Parathyroid adenoma (tissue), 2 donors: ENCODE measurements at regions not wholly inside any gene's neighbourhood (a gene's known extent, or its start where the extent isn't known, plus 50 kb on each side); places are given as distances from the start of the nearest gene placed in this dataset.
"Not testable (repeated sequence)": the region's sequence is repeated elsewhere in the genome, so short reads cannot be mapped to it uniquely, and the experiment has no call there.

Experiments
- H2AFZ ChIP-seq: fragments of 300-600 bp; sonication (generic); one replicate; pipeline ENCODE4 v1.7.0; 2017; ENCODE audit warnings: antibody characterized with exemption, mild to moderate bottlenecking
- H3K27ac ChIP-seq: fragments of 300-600 bp; sonication (generic); one replicate; pipeline ENCODE4 v1.7.0; 2017
- H3K27me3 ChIP-seq: fragments of 300-600 bp; sonication (generic); one replicate; pipeline ENCODE4 v1.7.0; 2017; ENCODE audit warnings: low read length; ENCODE audit not compliant: control insufficient read depth, insufficient read depth
- H3K36me3 ChIP-seq: fragments of 300-600 bp; sonication (generic); one replicate; pipeline ENCODE4 v1.7.0; 2017; ENCODE audit warnings: low read length; ENCODE audit not compliant: control insufficient read depth, insufficient read depth
- H3K4me1 ChIP-seq: fragments of 300-600 bp; sonication (generic); one replicate; pipeline ENCODE4 v1.7.0; 2017; ENCODE audit warnings: control low read depth
- H3K4me2 ChIP-seq: fragments of 300-600 bp; sonication (generic); one replicate; pipeline ENCODE4 v1.7.0; 2017; ENCODE audit warnings: low read length
- H3K4me3 ChIP-seq: fragments of 300-600 bp; sonication (generic); one replicate; pipeline ENCODE4 v1.7.0; 2017; ENCODE audit warnings: low read depth, low read length
- H3K79me2 ChIP-seq: fragments of 300-600 bp; sonication (generic); one replicate; pipeline ENCODE4 v1.7.0; 2017; ENCODE audit warnings: control low read depth
- H3K9ac ChIP-seq: fragments of 300-600 bp; sonication (generic); one replicate; pipeline ENCODE4 v1.7.0; 2017; ENCODE audit warnings: mild to moderate bottlenecking
- H3K9me3 ChIP-seq: fragments of 300-600 bp; sonication (generic); one replicate; pipeline ENCODE4 v1.7.0; 2017; ENCODE audit warnings: low read length; ENCODE audit not compliant: control insufficient read depth
- TF ChIP-seq, protein P1 (sequence below): fragments of 300-600 bp; sonication (generic); IDR thresholded peaks from one replicate; pipeline ENCODE4 v1.7.0; 2017; ENCODE audit warnings: antibody characterized with exemption, mild to moderate bottlenecking
- donor health status: primary hyperparathyroidism.

DNA sequence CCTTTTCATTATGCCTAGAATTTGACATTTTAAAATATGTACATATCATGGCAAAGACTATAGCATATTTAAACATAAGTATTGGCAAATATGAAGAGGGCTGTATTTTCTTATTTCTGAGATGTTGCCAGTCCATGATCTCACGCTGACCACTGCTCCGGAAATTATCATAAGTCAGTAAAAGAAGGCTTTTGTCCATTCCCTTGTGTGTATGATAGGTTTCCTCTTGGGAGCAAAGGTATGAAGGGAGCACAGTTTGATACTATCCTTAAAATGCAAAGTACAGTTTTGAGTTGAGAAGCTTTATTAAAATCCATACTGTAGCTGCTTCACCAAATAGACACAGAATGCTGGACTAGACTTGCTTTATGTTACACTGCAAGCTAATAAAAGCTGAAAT lies 52.6 kb upstream of the AGA start:
- no peak overlapping the region for H3K4me3 ChIP-seq

DNA sequence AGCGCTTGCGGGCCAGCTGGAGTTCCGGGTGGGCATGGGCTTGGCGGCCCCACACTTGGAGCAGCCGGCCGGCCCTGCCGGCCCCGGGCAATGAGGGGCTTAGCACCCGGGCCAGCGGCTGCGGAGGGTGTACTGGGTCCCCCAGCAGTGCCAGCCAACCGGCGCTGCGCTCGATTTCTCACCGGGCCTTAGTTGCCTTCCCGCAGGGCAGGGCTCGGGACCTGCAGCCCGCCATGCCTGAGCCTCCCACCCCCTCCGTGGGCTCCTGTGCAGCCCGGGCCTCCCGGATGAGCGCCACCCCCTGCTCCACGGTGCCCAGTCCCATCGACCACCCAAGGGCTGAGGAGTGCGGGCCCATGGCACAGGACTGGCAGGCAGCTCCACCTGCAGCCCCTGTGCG lies 53.4 kb upstream of the AGA start:
- H3K9ac ChIP-seq, H2AFZ ChIP-seq, H3K27me3 ChIP-seq, H3K27ac ChIP-seq, H3K9me3 ChIP-seq, H3K4me2 ChIP-seq, H3K4me1 ChIP-seq, H3K4me3 ChIP-seq, H3K79me2 ChIP-seq, H3K36me3 ChIP-seq: not testable (repeated sequence)

More for the DNA sequence above, 52.6 kb upstream of the AGA start:
- Histone ChIP-seq H3K36me3 (no peaks in the 10 kb centered on the region), H3K27ac (no peak overlapping the region), H3K4me2 (no peak overlapping the region), H3K27me3 (no peaks in the 10 kb centered on the region), H2AFZ (no peak overlapping the region), H3K9ac (no peak overlapping the region), H3K79me2 (no peaks in the 10 kb centered on the region), H3K4me1 (no peaks in the 10 kb centered on the region), H3K9me3 (no peaks in the 10 kb centered on the region)
- TF ChIP-seq, protein P1, sequence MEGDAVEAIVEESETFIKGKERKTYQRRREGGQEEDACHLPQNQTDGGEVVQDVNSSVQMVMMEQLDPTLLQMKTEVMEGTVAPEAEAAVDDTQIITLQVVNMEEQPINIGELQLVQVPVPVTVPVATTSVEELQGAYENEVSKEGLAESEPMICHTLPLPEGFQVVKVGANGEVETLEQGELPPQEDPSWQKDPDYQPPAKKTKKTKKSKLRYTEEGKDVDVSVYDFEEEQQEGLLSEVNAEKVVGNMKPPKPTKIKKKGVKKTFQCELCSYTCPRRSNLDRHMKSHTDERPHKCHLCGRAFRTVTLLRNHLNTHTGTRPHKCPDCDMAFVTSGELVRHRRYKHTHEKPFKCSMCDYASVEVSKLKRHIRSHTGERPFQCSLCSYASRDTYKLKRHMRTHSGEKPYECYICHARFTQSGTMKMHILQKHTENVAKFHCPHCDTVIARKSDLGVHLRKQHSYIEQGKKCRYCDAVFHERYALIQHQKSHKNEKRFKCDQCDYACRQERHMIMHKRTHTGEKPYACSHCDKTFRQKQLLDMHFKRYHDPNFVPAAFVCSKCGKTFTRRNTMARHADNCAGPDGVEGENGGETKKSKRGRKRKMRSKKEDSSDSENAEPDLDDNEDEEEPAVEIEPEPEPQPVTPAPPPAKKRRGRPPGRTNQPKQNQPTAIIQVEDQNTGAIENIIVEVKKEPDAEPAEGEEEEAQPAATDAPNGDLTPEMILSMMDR: no peak

DNA sequence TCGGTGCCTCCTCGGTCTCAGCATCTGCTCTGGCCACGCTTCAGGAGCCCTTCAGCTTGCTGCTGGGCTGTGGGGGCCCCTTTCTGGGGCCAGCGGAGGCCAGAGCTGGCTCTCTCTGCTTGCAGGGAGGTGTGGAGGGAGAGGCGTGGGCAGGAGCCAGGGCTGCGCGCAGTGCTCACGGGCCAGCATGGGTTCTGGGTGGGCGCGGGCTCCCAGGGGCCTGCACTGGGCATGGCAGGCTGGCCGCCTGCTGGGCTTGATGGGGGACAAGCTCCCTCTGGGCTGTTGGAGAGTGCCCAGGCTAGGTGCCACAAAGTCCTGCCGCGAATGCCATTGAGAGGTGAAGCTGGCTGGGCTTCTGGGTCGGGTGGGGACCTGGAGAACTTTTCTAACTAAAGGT lies 57.3 kb upstream of the AGA start:
- Histone ChIP-seq H3K9me3 (no peaks in the 10 kb centered on the region), H3K27ac (no peak overlapping the region), H2AFZ (no peak overlapping the region), H3K79me2 (no peaks in the 10 kb centered on the region), H3K27me3 (no peaks in the 10 kb centered on the region), H3K4me3 (no peak overlapping the region), H3K9ac (no peak overlapping the region), H3K4me2 (no peak overlapping the region), H3K36me3 (no peaks in the 10 kb centered on the region), H3K4me1 (no peaks in the 10 kb centered on the region)
- TF ChIP-seq, protein P1: no peak

DNA sequence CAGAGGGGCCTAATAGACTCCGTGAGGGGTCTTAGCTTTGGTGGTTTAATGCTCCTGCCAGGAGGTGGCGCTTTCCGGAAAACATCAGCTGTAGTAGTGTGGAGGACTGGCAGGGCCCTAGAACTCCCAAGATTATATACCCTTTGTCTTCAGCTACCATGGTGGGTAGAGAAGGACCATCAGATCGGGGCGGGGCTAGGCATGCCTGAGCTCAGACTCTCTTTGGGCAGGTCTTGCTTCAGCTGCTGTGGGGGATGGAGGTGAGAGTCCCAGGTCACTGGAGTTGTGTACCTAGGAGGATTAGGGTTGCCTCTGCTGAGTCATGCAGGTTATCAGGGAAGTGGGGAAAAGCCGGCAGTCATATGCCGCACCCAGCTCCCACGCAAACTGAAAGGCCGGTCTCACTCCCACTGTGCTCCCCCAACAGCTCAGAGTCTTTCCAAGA lies 63.0 kb upstream of the AGA start:
- H3K9ac ChIP-seq: no peak overlapping the region
- H3K27ac ChIP-seq: no peak overlapping the region
- H3K27me3 ChIP-seq: no peaks in the 10 kb centered on the region
- no peaks in the 10 kb centered on the region for H3K4me1 ChIP-seq
- no peak overlapping the region for H2AFZ ChIP-seq
- TF ChIP-seq, protein P1: no peak
- no peaks in the 10 kb centered on the region for H3K79me2 ChIP-seq
- no peak overlapping the region for H3K4me3 ChIP-seq
- H3K9me3 ChIP-seq: no peaks in the 10 kb centered on the region
- no peak overlapping the region for H3K4me2 ChIP-seq
- no peaks in the 10 kb centered on the region for H3K36me3 ChIP-seq

DNA sequence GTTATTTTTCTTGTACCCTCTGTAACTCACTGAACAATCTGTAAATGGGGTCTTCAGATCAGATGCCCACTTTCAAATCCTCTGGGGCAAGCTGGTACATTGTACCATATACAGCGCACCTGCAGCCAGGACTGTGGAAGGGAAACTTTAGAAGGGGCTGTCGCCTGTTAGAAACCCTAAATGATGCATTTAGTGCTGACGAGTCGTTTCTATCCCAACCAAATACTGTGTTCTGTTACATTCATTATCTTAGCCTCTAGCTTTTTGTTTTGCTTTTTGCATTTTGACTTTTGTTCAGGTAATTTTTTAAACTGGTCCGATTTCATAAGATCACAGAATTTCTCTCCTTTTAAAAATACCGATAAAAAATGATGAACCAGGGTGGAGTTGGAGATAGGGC lies 66.4 kb upstream of the AGA start:
- Histone ChIP-seq H3K27me3 (no peaks in the 10 kb centered on the region), H2AFZ (no peak overlapping the region), H3K36me3 (no peaks in the 10 kb centered on the region), H3K27ac (no peak overlapping the region), H3K9me3 (no peaks in the 10 kb centered on the region), H3K79me2 (no peaks in the 10 kb centered on the region), H3K4me2 (no peak overlapping the region), H3K4me1 (no peaks in the 10 kb centered on the region), H3K4me3 (no peak overlapping the region), H3K9ac (no peak overlapping the region)
- TF ChIP-seq, protein P1: no peak
